Adipocyte (in vitro differentiated cells): ENCODE measurements at regions not wholly inside any gene's neighbourhood (a gene's known extent, or its start where the extent isn't known, plus 50 kb on each side); places are given as distances from the start of the nearest gene placed in this dataset.
A peak's percentile ranks its signal among the peaks of the same experiment; 100 is the strongest.

Experiments
- DNase-seq: peaks from one replicate; pipeline ENCODE4 v3.0.0-alpha.2; 2015; ENCODE audit warnings: low read depth
- H3K27me3 ChIP-seq: replicated peaks from 2 replicates; pipeline ENCODE4 v1.7.0; 2013; ENCODE audit warnings: mild to moderate bottlenecking, low read length, moderate library complexity; ENCODE audit not compliant: control insufficient read depth, insufficient read depth
- H3K36me3 ChIP-seq: 2 replicates; pipeline ENCODE4 v1.7.0; 2013; ENCODE audit warnings: low read length, mild to moderate bottlenecking, moderate library complexity; ENCODE audit not compliant: control insufficient read depth, insufficient read depth, severe bottlenecking
- H3K4me1 ChIP-seq: 2 replicates; pipeline ENCODE4 v1.7.0; 2013; ENCODE audit warnings: mild to moderate bottlenecking, low read length, moderate library complexity; ENCODE audit not compliant: control insufficient read depth, insufficient read depth
- H3K4me3 ChIP-seq: 2 replicates; pipeline ENCODE4 v1.7.0; 2013; ENCODE audit warnings: mild to moderate bottlenecking, low read length, moderate library complexity
- H3K9ac ChIP-seq: 2 replicates; pipeline ENCODE4 v1.7.0; 2013; ENCODE audit warnings: mild to moderate bottlenecking, low read length, moderate library complexity
- H3K9me3 ChIP-seq: 2 replicates; pipeline ENCODE4 v1.7.0; 2013; ENCODE audit warnings: mild to moderate bottlenecking, low read length, moderate library complexity; ENCODE audit not compliant: control insufficient read depth

GRCh38 chr6:82298012-82298411, 50.5 kb upstream of the IBTK start:
- Histone ChIP-seq H3K27me3 (no peaks in the 10 kb centered on the region), H3K4me1 (no peaks in the 10 kb centered on the region), H3K4me3 (no peak overlapping the region), H3K9me3 (peaks cover 2% of the 10 kb centered on the region), H3K9ac (no peak overlapping the region), H3K36me3 (no peaks in the 10 kb centered on the region)
- peak; percentile 19 for DNase-seq
